SH-SY5Y (cell line): ENCODE measurements at regions not wholly inside any gene's neighbourhood (a gene's known extent, or its start where the extent isn't known, plus 50 kb on each side); places are given as distances from the start of the nearest gene placed in this dataset.

Experiments used
- GATA2 ChIP-seq: IDR thresholded peaks from 2 replicates; pipeline ENCODE4 v1.6.1; 2011; ENCODE audit warnings: mild to moderate bottlenecking, low read depth, low read length
- GATA3 ChIP-seq: IDR thresholded peaks from 2 replicates; pipeline ENCODE4 v1.6.1; 2011; ENCODE audit warnings: low read depth, mild to moderate bottlenecking, low read length, moderate library complexity

- TF ChIP-seq GATA3 (no peak), GATA2 (no peak)
These were observed 595.5 kb downstream of the RWDD3 start for GRCh38 chr1:95829556-95829955.

GRCh38 chr1:95832370-95832769, 598.4 kb downstream of the RWDD3 start:
- TF ChIP-seq GATA2 (no peak), GATA3 (no peak)

- TF ChIP-seq GATA3 (no peak), GATA2 (no peak)
These were observed 615.4 kb downstream of the RWDD3 start for GRCh38 chr1:95849439-95849838.

GRCh38 chr1:95850165-95850649, 616.2 kb downstream of the RWDD3 start:
- TF ChIP-seq GATA3: no peak
- no peak for TF ChIP-seq GATA2

GRCh38 chr1:95850763-95851162, 616.8 kb downstream of the RWDD3 start:
- TF ChIP-seq GATA2: no peak
- no peak for TF ChIP-seq GATA3

GRCh38 chr1:95852483-95853070, 618.6 kb downstream of the RWDD3 start:
- TF ChIP-seq GATA3 (no peak), GATA2 (no peak)

GRCh38 chr1:95854457-95854856, 620.4 kb downstream of the RWDD3 start:
- TF ChIP-seq GATA3 (no peak), GATA2 (no peak)

- TF ChIP-seq GATA3 (no peak), GATA2 (no peak)
These were observed 629.1 kb downstream of the RWDD3 start for GRCh38 chr1:95863086-95863485.

GRCh38 chr1:95865769-95866168, 631.8 kb downstream of the RWDD3 start:
- TF ChIP-seq GATA2 (no peak), GATA3 (no peak)

GRCh38 chr1:95876276-95876675, 642.3 kb downstream of the RWDD3 start:
- TF ChIP-seq GATA3 (no peak), GATA2 (no peak)

GRCh38 chr1:95879498-95880050, 645.6 kb downstream of the RWDD3 start:
- no peak for TF ChIP-seq GATA3
- no peak for TF ChIP-seq GATA2

- TF ChIP-seq GATA3 (no peak), GATA2 (no peak)
These were observed 655.0 kb downstream of the RWDD3 start for GRCh38 chr1:95888941-95889390.

- TF ChIP-seq GATA3 (no peak), GATA2 (no peak)
These were observed 655.4 kb downstream of the RWDD3 start for GRCh38 chr1:95889400-95889799.

GRCh38 chr1:95893921-95894320, 659.9 kb downstream of the RWDD3 start:
- TF ChIP-seq GATA3 (no peak), GATA2 (no peak)

GRCh38 chr1:95903060-95903459, 669.0 kb downstream of the RWDD3 start:
- no peak for TF ChIP-seq GATA3
- TF ChIP-seq GATA2: no peak

GRCh38 chr1:95905818-95906395, 671.9 kb downstream of the RWDD3 start:
- TF ChIP-seq GATA2: peak; percentile 75
- peak; percentile 94 for TF ChIP-seq GATA3
